ENCODE measurements at regions not wholly inside any gene's neighbourhood (a gene's known extent, or its start where the extent isn't known, plus 50 kb on each side); places are given as distances from the start of the nearest gene placed in this dataset.
"Not testable (repeated sequence)": the region's sequence is repeated elsewhere in the genome, so short reads cannot be mapped to it uniquely, and the experiment has no call there.

- no peak for DNase-seq
Measured at GRCh38 chr1:200317236-200317635, 92.6 kb downstream of the ZNF281 start.

GRCh38 chr1:200316148-200316803, 93.6 kb downstream of the ZNF281 start:
- DNase-seq: no peak

- no peak for DNase-seq
Measured at GRCh38 chr1:200314085-200314750, 95.6 kb downstream of the ZNF281 start.

GRCh38 chr1:200311256-200311655, 98.6 kb downstream of the ZNF281 start:
- no peak for DNase-seq

- DNase-seq: no peak
Measured at GRCh38 chr1:200310824-200311223, 99.0 kb downstream of the ZNF281 start.

- no peak for DNase-seq
Measured at GRCh38 chr1:200307755-200308066, 102.1 kb downstream of the ZNF281 start.

GRCh38 chr1:200306944-200307754, 102.7 kb downstream of the ZNF281 start:
- peak; percentile 66 for DNase-seq

- DNase-seq: no peak
Measured at GRCh38 chr1:200305806-200306205, 104.0 kb downstream of the ZNF281 start.

GRCh38 chr1:200304171-200304570, 105.7 kb downstream of the ZNF281 start:
- DNase-seq: peak; percentile 28

GRCh38 chr1:200302921-200303290, 106.9 kb downstream of the ZNF281 start:
- DNase-seq: peak; percentile 50

- peak; percentile 55 for DNase-seq
Measured at GRCh38 chr1:200302192-200302920, 107.5 kb downstream of the ZNF281 start.

GRCh38 chr1:200301152-200301551, 108.7 kb downstream of the ZNF281 start:
- no peak for DNase-seq

GRCh38 chr1:200299571-200299970, 110.3 kb downstream of the ZNF281 start:
- no peak for DNase-seq

GRCh38 chr1:200298242-200298641, 111.6 kb downstream of the ZNF281 start:
- no peak for DNase-seq

- no peak for DNase-seq
Measured at GRCh38 chr1:200296091-200296661, 113.7 kb downstream of the ZNF281 start.

GRCh38 chr1:200294241-200294640, 115.6 kb downstream of the ZNF281 start:
- DNase-seq: no peak

GRCh38 chr1:200292699-200293098, 117.1 kb downstream of the ZNF281 start:
- no peak for DNase-seq

- no peak for DNase-seq
Measured at GRCh38 chr1:200291106-200291505, 118.7 kb downstream of the ZNF281 start.

- DNase-seq: no peak
Measured at GRCh38 chr1:200290010-200290685, 119.7 kb downstream of the ZNF281 start.

- no peak for DNase-seq
Measured at GRCh38 chr1:200288226-200288625, 121.6 kb downstream of the ZNF281 start.

GRCh38 chr1:200284236-200284635, 125.6 kb downstream of the ZNF281 start:
- DNase-seq: not testable (repeated sequence)
